GM23338 (cell line): ENCODE measurements at regions not wholly inside any gene's neighbourhood (a gene's known extent, or its start where the extent isn't known, plus 50 kb on each side); places are given as distances from the start of the nearest gene placed in this dataset.

Experiments
- ATAC-seq: fragments of 200-7000 bp; cut with Tn5 transposase; 3 replicates; pipeline ENCODE4 v1.9.1; 2020
- DNase-seq: peaks from one replicate; pipeline ENCODE4 v3.0.0-alpha.2; 2015; ENCODE audit warnings: low spot score
- H2AFZ ChIP-seq: fragments of 200-600 bp; sonication (generic); 2 replicates; pipeline ENCODE4 v1.8.0; 2016; ENCODE audit warnings: antibody characterized with exemption, mild to moderate bottlenecking, moderate library complexity
- H3F3A ChIP-seq: fragments of 200-600 bp; sonication (generic); replicated peaks from 2 replicates; pipeline ENCODE4 v1.8.0; 2017; ENCODE audit warnings: antibody characterized with exemption, mixed run types, low read depth
- H3K27ac ChIP-seq: fragments of 200-600 bp; sonication (generic); 2 replicates; pipeline ENCODE4 v1.6.1; 2016; ENCODE audit warnings: low read depth
- H3K27me3 ChIP-seq: fragments of 200-600 bp; sonication (generic); 2 replicates; pipeline ENCODE4 v1.8.0; 2016; ENCODE audit warnings: mild to moderate bottlenecking, mixed run types, moderate library complexity; ENCODE audit not compliant: insufficient read depth
- H3K36me3 ChIP-seq: fragments of 200-600 bp; sonication (generic); 2 replicates; pipeline ENCODE4 v1.8.0; 2016; ENCODE audit warnings: mild to moderate bottlenecking; ENCODE audit not compliant: insufficient read depth
- H3K4me1 ChIP-seq: fragments of 200-600 bp; sonication (generic); 2 replicates; pipeline ENCODE4 v1.8.0; 2016; ENCODE audit warnings: mild to moderate bottlenecking, moderate library complexity; ENCODE audit not compliant: insufficient read depth
- H3K4me2 ChIP-seq: fragments of 200-600 bp; sonication (generic); 2 replicates; pipeline ENCODE4 v1.7.1; 2017; ENCODE audit warnings: mixed run types
- H3K4me3 ChIP-seq: fragments of 200-600 bp; sonication (generic); 2 replicates; pipeline ENCODE4 v1.6.1; 2016; ENCODE audit warnings: mixed run types
- H3K79me2 ChIP-seq: fragments of 200-600 bp; sonication (generic); replicated peaks from 2 replicates; pipeline ENCODE4 v1.8.0; 2017; ENCODE audit warnings: mild to moderate bottlenecking; ENCODE audit not compliant: insufficient read depth
- H3K9me2 ChIP-seq: fragments of 200-600 bp; sonication (generic); 2 replicates; pipeline ENCODE4 v1.8.0; 2017; ENCODE audit not compliant: insufficient read depth
- H4K20me1 ChIP-seq: fragments of 200-600 bp; sonication (generic); replicated peaks from 2 replicates; pipeline ENCODE4 v1.8.0; 2017; ENCODE audit warnings: mild to moderate bottlenecking; ENCODE audit not compliant: insufficient read depth
- H3K27ac Mint-ChIP-seq: 2 replicates; pipeline ENCODE4 v1.8.0; 2020; ENCODE audit warnings: inconsistent platforms, mild to moderate bottlenecking, moderate library complexity, mixed read lengths
- H3K27me3 Mint-ChIP-seq: 3 replicates; pipeline ENCODE4 v1.8.0; 2022; ENCODE audit warnings: low read depth, mild to moderate bottlenecking, moderate library complexity, mixed read lengths, inconsistent platforms; ENCODE audit not compliant: insufficient read depth, poor library complexity
- H3K36me3 Mint-ChIP-seq: 3 replicates; pipeline ENCODE4 v1.8.0; 2021; ENCODE audit warnings: low read depth, mild to moderate bottlenecking, inconsistent platforms, moderate library complexity, mixed read lengths
- H3K4me1 Mint-ChIP-seq: 3 replicates; pipeline ENCODE4 v1.8.0; 2020; ENCODE audit warnings: mild to moderate bottlenecking, inconsistent platforms, mixed read lengths
- H3K4me3 Mint-ChIP-seq: 3 replicates; pipeline ENCODE4 v1.8.0; 2021; ENCODE audit warnings: moderate library complexity, mild to moderate bottlenecking, inconsistent platforms, mixed read lengths
- H3K9me3 Mint-ChIP-seq: 3 replicates; pipeline ENCODE4 v1.8.0; 2020; ENCODE audit warnings: moderate library complexity, mild to moderate bottlenecking, inconsistent platforms, mixed read lengths
- CREB1 ChIP-seq: fragments of 250-450 bp; sonication (Bioruptor Pico); IDR thresholded peaks from 2 replicates; pipeline ENCODE4 v1.5.0; 2020; ENCODE audit warnings: low read depth, mild to moderate bottlenecking, moderate library complexity
- CTCF ChIP-seq, 2 experiments: fragments of 200-600 bp in 1 of 2; sonication (generic) in 1 of 2; conservative IDR thresholded peaks; 2 replicates each; pipeline versions ENCODE4 v1.5.1 to v1.6.1; 2016 to 2017; ENCODE audit warnings: antibody characterized with exemption in 2 of 2, low read depth in 2 of 2, mild to moderate bottlenecking in 2 of 2, moderate library complexity in 1 of 2
- ETS1 ChIP-seq: IDR thresholded peaks from 2 replicates; pipeline ENCODE4 v1.6.1; 2016; ENCODE audit warnings: antibody characterized with exemption
- EZH2 ChIP-seq: fragments of 200-600 bp; sonication (generic); IDR thresholded peaks from one replicate; pipeline ENCODE4 v1.8.0; 2017; ENCODE audit warnings: antibody characterized with exemption, mild to moderate bottlenecking, low read depth; ENCODE audit not compliant: unreplicated experiment
- EZH2phosphoT487 ChIP-seq: fragments of 200-600 bp; sonication (generic); IDR thresholded peaks from one replicate; pipeline ENCODE4 v1.8.1; 2018; ENCODE audit warnings: antibody characterized with exemption; ENCODE audit not compliant: unreplicated experiment
- JUNB ChIP-seq: IDR thresholded peaks from one replicate; pipeline ENCODE4 v1.6.1; 2016; ENCODE audit warnings: antibody characterized with exemption; ENCODE audit not compliant: unreplicated experiment
- POLR2AphosphoS5 ChIP-seq: IDR thresholded peaks from 2 replicates; pipeline ENCODE4 v1.6.1; 2016; ENCODE audit warnings: antibody characterized with exemption, low read depth
- REST ChIP-seq: IDR thresholded peaks from one replicate; pipeline ENCODE4 v1.6.1; 2018; ENCODE audit warnings: antibody characterized with exemption; ENCODE audit not compliant: unreplicated experiment
- STAT1 ChIP-seq: IDR thresholded peaks from one replicate; pipeline ENCODE4 v1.6.1; 2016; ENCODE audit warnings: antibody characterized with exemption; ENCODE audit not compliant: unreplicated experiment

GRCh38 chrX:42399632-42400024 is 378.3 kb downstream of the PPP1R2C start:
- ATAC-seq (no peak), DNase-seq (no peak)
- no peak for TF ChIP-seq JUNB
- no peak for TF ChIP-seq STAT1
- no peak for TF ChIP-seq POLR2AphosphoS5
- TF ChIP-seq CREB1 (CRISPR knock-in tag), result no peak
- no peak for TF ChIP-seq REST
- no peak for TF ChIP-seq CTCF (conservative IDR thresholded peaks at IDR 0.05; ENCODE audit: low read depth in 2 of 2)
- TF ChIP-seq EZH2phosphoT487, result no peak
- no peak for TF ChIP-seq EZH2
- no peak for TF ChIP-seq ETS1
- H3K4me1 Mint-ChIP-seq, result no peaks in the 10 kb centered on the region
- Histone ChIP-seq H3K36me3 (no peaks in the 10 kb centered on the region), H3K4me1 (no peaks in the 10 kb centered on the region), H3K4me2 (no peak overlapping the region), H3K4me3 (no peak overlapping the region), H2AFZ (no peak overlapping the region), H3K79me2 (no peaks in the 10 kb centered on the region), H3K27me3 (no peaks in the 10 kb centered on the region), H3F3A (no peaks in the 10 kb centered on the region), H4K20me1 (no peaks in the 10 kb centered on the region), H3K9me2 (no peaks in the 10 kb centered on the region), H3K27ac (no peak overlapping the region)
- H3K27me3 Mint-ChIP-seq, result peaks cover 1% of the 10 kb centered on the region
- no peaks in the 10 kb centered on the region; the same call in 2 of the 3 replicates for H3K9me3 Mint-ChIP-seq
- H3K27ac Mint-ChIP-seq, result no peak overlapping the region
- H3K4me3 Mint-ChIP-seq, result no peak overlapping the region
- no peaks in the 10 kb centered on the region; the same call in 2 of the 3 replicates for H3K36me3 Mint-ChIP-seq
